ENCODE measurements at regions not wholly inside any gene's neighbourhood (a gene's known extent, or its start where the extent isn't known, plus 50 kb on each side); places are given as distances from the start of the nearest gene placed in this dataset.

- Histone ChIP-seq H3K4me1 (peaks cover 0 to 2% (median 0%) of the 10 kb centered on the region in 12 donors), H3K27ac (no peak overlapping the region), H3K36me3 (no peaks in the 10 kb centered on the region), H3K27me3 (peaks cover 0 to 25% (median 6%) of the 10 kb centered on the region in 9 donors), H3K9me3 (no peaks in the 10 kb centered on the region), H3K4me3 (no peak overlapping the region)
- ATAC-seq (no peak), DNase-seq (no peak)
- TF ChIP-seq CTCF (IDR thresholded peaks at IDR 0.05), result peak; percentile 48 to 76 (median 64)
- no peak for TF ChIP-seq POLR2A (IDR thresholded peaks at IDR 0.05)
- 26 to 30% (median 27%) methylated on average over 3 of the region's 3 CpGs for WGBS, 4 donors
- intact Hi-C loops (cut with DNase I), result loop anchor here in 1 of 10 donors (1.0 kb wide), 1 partner anchor 836 kb away; no protein-coding TSS in a partner anchor
Measured at GRCh38 chr3:137110392-137110996, 152.7 kb downstream of the IL20RB start.

- intact Hi-C loops (cut with DNase I), result no loop called here
- DNase-seq, result no peak
Measured at GRCh38 chr3:137111497-137111896, 153.7 kb downstream of the IL20RB start.

GRCh38 chr3:137116619-137117018 lies 158.8 kb downstream of the IL20RB start:
- no peak for TF ChIP-seq POLR2A (IDR thresholded peaks at IDR 0.05)
- no peak for TF ChIP-seq CTCF (IDR thresholded peaks at IDR 0.05)
- no peak for ATAC-seq

More at GRCh38 chr3:137111497-137111896, 153.7 kb downstream of the IL20RB start:
- H3K36me3 ChIP-seq, result no peaks in the 10 kb centered on the region
- H3K27me3 ChIP-seq, result peaks cover 0 to 25% (median 6%) of the 10 kb centered on the region in 9 donors
- H3K27ac ChIP-seq, result no peak overlapping the region
- 74 to 81% (median 76%) methylated on average over 8 of the region's 8 CpGs for whole genome bisulfite sequencing, 4 donors
- H3K9me3 ChIP-seq, result no peaks in the 10 kb centered on the region
- no peak overlapping the region for H3K4me3 ChIP-seq
- ATAC-seq, result no peak
- H3K4me1 ChIP-seq, result no peaks in the 10 kb centered on the region
- no peak for TF ChIP-seq POLR2A (IDR thresholded peaks at IDR 0.05)
- TF ChIP-seq CTCF (IDR thresholded peaks at IDR 0.05), result no peak

GRCh38 chr3:137121704-137122314 lies 164.0 kb downstream of the IL20RB start:
- Histone ChIP-seq H3K4me3 (no peak overlapping the region), H3K27me3 (peaks cover 0 to 16% (median 0%) of the 10 kb centered on the region in 9 donors), H3K27ac (no peak overlapping the region), H3K9me3 (no peaks in the 10 kb centered on the region), H3K4me1 (no peaks in the 10 kb centered on the region), H3K36me3 (no peaks in the 10 kb centered on the region)
- 36 to 38% (median 37%) methylated on average over 3 of the region's 3 CpGs for WGBS, 4 donors
- DNase-seq, result peak in 2 of 5 donors; percentile 27 to 34
- ATAC-seq, result peak in 1 of 4 donors; percentile 38
- TF ChIP-seq POLR2A (IDR thresholded peaks at IDR 0.05), result no peak
- TF ChIP-seq CTCF (IDR thresholded peaks at IDR 0.05), result peak; percentile 20 to 60 (median 44)
- intact Hi-C loops (cut with DNase I), result loop anchor here in 1 of 10 donors (10.0 kb wide), 1 partner anchor 573 kb away; no protein-coding TSS in a partner anchor

More at GRCh38 chr3:137116619-137117018, 158.8 kb downstream of the IL20RB start:
- Histone ChIP-seq H3K4me1 (no peaks in the 10 kb centered on the region), H3K4me3 (no peak overlapping the region), H3K36me3 (no peaks in the 10 kb centered on the region), H3K9me3 (no peaks in the 10 kb centered on the region), H3K27me3 (peaks cover 0 to 16% (median 0%) of the 10 kb centered on the region in 9 donors), H3K27ac (no peak overlapping the region)
- intact Hi-C loops (cut with DNase I), result no loop called here
- DNase-seq, result no peak
